ENCODE measurements at regions not wholly inside any gene's neighbourhood (a gene's known extent, or its start where the extent isn't known, plus 50 kb on each side); places are given as distances from the start of the nearest gene placed in this dataset.
A peak's percentile ranks its signal among the peaks of the same experiment; 100 is the strongest.
"Not testable (repeated sequence)": the region's sequence is repeated elsewhere in the genome, so short reads cannot be mapped to it uniquely, and the experiment has no call there.

DNA sequence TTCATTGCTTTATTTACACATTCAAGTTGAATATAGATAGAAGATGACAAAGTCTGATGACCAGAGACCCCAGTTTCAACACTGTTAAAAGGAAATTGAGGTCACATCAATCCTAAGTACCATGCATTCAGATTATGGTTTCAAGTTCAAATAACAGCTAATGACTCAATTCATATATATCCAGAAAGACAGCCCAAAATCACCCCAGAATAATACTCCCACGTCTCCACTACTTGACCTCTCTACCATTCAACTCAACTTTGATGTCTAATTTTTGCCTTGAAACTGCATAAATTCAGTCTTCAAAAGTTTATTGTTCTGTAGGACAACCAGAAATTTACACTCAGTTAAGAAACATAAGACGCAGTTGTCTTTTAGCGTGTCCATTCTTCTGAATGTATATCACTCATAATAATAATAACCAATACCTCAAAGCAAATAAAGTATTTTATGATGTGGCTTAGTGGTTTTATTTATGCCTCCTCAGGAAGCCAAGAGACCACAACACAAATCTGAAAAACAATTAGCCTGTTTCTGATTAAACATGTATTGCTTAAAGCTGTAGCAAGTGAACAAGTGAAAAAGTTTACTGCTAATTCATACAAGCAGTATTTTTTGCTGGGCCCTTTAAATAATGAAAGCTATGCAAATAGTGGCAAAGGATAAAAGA is 569.0 kb downstream of the LTN1 start:
- DNase-seq (ENCODE audit: low read depth in 2 of 2): no peak

- DNase-seq (ENCODE audit: low read depth in 2 of 2): no peak
These were observed 570.8 kb downstream of the LTN1 start for GRCh38 chr21:28421716-28422524.

DNA sequence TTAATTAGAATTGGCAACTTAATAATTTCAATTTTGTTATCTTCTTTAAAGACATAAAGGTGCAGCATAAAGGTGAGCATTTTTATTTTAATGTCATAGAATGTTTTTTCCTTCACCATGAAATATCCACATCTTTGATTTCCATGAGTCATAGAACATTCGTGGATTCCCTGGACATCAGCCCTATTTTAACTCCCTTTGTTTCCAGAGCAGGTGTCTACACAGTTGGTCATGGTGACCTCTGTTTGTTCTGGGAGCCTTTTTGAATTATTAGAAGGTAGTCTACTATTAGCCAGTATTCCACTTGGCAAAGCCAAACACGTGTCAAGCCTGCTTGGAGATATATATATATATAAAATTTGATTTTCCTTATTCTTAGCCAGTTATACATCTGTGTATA is 572.9 kb downstream of the LTN1 start:
- DNase-seq (ENCODE audit: low read depth in 2 of 2): no peak

DNA sequence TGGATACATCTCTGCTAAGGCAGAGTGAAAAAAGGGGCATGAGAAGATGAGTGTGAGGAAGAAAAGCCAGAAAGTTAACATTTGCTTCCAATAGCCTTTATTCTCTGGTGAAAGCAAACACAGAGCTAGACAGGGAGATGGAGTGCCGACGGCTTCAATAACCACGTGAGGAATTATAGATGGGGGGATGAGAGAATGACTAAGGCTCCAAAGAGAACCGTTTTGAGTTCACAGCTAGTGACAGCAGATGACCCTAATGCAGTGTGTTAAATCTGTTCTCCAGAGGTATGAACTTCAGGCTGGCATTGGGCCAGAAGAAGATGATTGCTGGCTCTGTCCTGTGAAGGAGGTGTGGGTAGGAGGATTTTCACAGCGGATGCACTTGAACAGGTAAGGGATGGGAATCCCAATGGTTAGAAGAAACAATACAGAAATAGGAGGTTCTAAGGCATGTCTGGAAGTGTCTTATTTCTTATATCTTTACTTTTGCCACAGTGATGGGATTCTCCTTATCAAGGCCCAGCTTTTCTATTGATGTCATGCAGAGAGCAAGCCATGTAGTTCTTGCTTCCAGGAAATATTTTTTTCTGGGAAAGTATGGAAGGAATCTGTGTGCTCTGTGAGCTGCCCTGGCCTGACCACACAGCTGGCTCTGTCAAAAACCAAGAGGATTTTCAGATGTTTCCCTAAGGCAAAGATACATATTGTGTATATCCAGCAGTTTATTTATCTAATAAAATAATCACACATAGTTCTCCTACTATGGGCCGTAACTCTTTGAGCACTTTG is 573.8 kb downstream of the LTN1 start:
- no peak for DNase-seq (ENCODE audit: low read depth in 2 of 2)

DNA sequence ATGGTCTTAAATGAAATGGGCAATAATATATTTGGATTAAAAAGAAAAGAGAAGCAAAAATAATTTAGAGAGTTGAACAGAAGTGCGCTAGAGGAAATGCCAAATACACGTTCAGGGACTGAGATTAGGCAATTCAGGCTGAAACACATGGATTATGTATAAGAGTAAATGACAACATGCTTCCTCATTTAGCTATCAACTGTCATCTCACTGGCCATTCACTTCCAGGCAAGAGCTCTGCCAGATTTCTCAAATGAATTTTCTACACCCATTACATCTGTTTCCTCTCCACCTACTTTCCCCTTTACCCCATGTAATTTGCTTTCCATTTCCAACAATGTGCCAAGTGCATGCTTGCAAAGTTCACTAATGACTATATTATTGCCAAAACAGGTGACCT is 582.4 kb downstream of the LTN1 start:
- peak; percentile 5 to 24 for DNase-seq (ENCODE audit: low read depth in 2 of 2)

- DNase-seq (ENCODE audit: low read depth in 2 of 2): no peak
These were observed 590.1 kb downstream of the LTN1 start for GRCh38 chr21:28402616-28402989.

DNA sequence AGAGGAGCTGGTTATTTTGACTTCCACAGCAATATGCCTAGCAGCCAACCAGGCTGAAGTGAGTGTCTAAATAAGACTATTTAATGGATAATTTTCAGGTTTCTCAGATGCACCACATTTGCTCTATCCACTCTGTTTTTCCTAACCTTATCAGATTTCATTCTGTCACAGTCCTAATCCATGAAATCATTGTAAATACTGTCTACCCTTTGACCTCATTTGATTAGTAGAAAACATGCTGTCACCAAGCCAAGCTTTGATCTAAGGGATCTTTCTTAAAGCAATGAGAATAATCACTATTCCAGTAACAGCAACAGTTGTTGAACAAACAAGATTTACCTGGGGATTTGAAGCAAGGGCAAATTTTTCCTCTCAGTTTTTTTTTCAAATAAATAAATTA is 595.6 kb downstream of the LTN1 start:
- no peak for DNase-seq (ENCODE audit: low read depth in 2 of 2)

- no peak for DNase-seq (ENCODE audit: low read depth in 2 of 2)
These were observed 596.3 kb downstream of the LTN1 start for GRCh38 chr21:28396421-28396820.

GRCh38 chr21:28393279-28393678 is 599.4 kb downstream of the LTN1 start:
- DNase-seq (ENCODE audit: low read depth in 2 of 2): peak in 1 of 2 donors; percentile 44

DNA sequence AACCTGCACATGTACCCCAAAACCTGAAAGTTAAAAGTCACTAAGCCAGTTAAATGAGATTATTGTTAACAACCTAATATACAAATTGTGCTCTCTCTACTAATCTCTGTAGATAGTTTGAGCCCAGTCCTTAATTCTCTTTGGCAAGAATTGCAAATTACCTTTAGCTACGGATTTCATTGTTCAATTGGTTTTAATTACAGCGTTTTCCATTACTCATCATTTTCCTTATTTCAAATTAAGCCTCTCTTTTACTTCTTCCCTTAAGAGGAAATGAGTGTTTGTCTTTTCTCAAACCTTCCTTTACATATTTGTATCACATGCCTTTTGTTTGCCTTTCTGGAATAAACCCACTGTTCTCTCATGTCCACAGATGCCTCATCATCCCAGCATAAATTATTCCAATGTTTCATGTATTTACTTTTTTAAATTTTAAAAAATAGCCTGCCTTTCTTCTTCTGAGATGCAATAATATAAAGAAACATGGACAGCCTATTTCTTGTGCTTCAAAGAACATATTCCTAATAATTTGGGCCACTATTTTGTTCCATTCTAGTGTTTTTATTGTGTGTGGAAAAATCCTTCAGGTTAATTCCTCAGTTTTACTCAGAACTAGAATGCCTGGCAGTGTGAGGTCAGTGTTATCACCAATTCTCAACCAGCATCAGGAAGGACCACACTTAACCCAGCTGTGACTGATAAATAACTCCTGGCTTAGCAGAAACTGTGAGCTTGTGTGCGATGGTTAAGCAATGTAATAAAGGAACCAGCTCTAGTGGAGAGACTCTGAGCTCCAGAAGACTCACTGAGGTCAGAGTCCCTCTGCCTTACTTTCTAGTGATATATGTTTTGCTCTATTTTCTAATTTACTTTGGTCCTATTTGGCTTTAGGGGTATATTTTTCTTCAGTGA is 600.5 kb downstream of the LTN1 start:
- no peak for DNase-seq (ENCODE audit: low read depth in 2 of 2)

GRCh38 chr21:28387220-28387619 is 605.5 kb downstream of the LTN1 start:
- no peak for DNase-seq (ENCODE audit: low read depth in 2 of 2)

DNA sequence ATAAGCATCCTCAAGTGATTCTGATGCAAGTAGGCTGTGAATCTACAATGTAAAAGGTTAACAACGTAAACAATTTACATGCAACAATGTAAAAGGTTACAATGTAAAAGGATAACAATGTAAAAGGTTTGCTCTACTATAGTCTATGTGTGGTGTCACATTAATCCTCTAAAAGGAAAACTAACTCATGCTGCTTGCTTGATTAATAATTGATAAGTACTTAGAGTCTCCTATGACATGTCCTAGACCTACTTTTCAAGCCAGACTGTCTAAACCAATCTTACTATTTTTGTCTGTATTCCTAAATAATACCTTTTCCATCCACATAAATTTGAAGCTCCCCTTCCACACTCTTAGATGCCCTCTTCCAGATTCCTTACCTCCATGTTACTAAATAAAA is 606.8 kb downstream of the LTN1 start:
- no peak for DNase-seq (ENCODE audit: low read depth in 2 of 2)

GRCh38 chr21:28381000-28381745 is 611.5 kb downstream of the LTN1 start:
- DNase-seq (ENCODE audit: low read depth in 2 of 2): not testable (repeated sequence)

- DNase-seq (ENCODE audit: low read depth in 2 of 2): no peak
These were observed 612.4 kb downstream of the LTN1 start for GRCh38 chr21:28380241-28380640.

GRCh38 chr21:28378026-28378425 is 614.7 kb downstream of the LTN1 start:
- no peak for DNase-seq (ENCODE audit: low read depth in 2 of 2)

- DNase-seq (ENCODE audit: low read depth in 2 of 2): peak in 1 of 2 donors; percentile 58
These were observed 616.8 kb downstream of the LTN1 start for GRCh38 chr21:28375708-28376385.

- DNase-seq (ENCODE audit: low read depth in 2 of 2): no peak
These were observed 617.8 kb downstream of the LTN1 start for GRCh38 chr21:28374881-28375280.

GRCh38 chr21:28371713-28372112 is 621.0 kb downstream of the LTN1 start:
- no peak for DNase-seq (ENCODE audit: low read depth in 2 of 2)

- no peak for DNase-seq (ENCODE audit: low read depth in 2 of 2)
These were observed 633.4 kb downstream of the LTN1 start for GRCh38 chr21:28359300-28359699.

- DNase-seq (ENCODE audit: low read depth in 2 of 2): no peak
These were observed 634.0 kb downstream of the LTN1 start for GRCh38 chr21:28358702-28359101.

Measured in dermis microvascular lymphatic vessel endothelial cell (primary cell).